Epithelial cell of prostate (primary cell): ENCODE measurements at regions not wholly inside any gene's neighbourhood (a gene's known extent, or its start where the extent isn't known, plus 50 kb on each side); places are given as distances from the start of the nearest gene placed in this dataset.

Source experiments
- DNase-seq: peaks from one replicate; pipeline ENCODE4 v3.0.0-alpha.2; 2011; ENCODE audit warnings: low read depth, low spot score
- H3K27ac ChIP-seq: fragments of 450-650 bp; 2 replicates; pipeline ENCODE4 v1.5.1; 2017; ENCODE audit warnings: mild to moderate bottlenecking

- peak; percentile 20 for DNase-seq
Observed at GRCh38 chr17:69874175-69874670, 200.8 kb upstream of the KCNJ16 start.

GRCh38 chr17:69876757-69877156 is 198.3 kb upstream of the KCNJ16 start:
- no peak overlapping the region for H3K27ac ChIP-seq

More at GRCh38 chr17:69874175-69874670, 200.8 kb upstream of the KCNJ16 start:
- peak overlapping the region; percentile 56 for H3K27ac ChIP-seq

GRCh38 chr17:69878661-69879060 is 196.4 kb upstream of the KCNJ16 start:
- DNase-seq, result no peak

More at GRCh38 chr17:69876757-69877156, 198.3 kb upstream of the KCNJ16 start:
- no peak for DNase-seq

GRCh38 chr17:69879576-69879975 is 195.4 kb upstream of the KCNJ16 start:
- H3K27ac ChIP-seq, result no peak overlapping the region
- DNase-seq, result no peak

More at GRCh38 chr17:69878661-69879060, 196.4 kb upstream of the KCNJ16 start:
- peak overlapping the region; percentile 24 for H3K27ac ChIP-seq

- H3K27ac ChIP-seq, result no peak overlapping the region
Observed at GRCh38 chr17:69880591-69881112, 194.4 kb upstream of the KCNJ16 start.

GRCh38 chr17:69882281-69882680 is 192.7 kb upstream of the KCNJ16 start:
- no peak overlapping the region for H3K27ac ChIP-seq
- DNase-seq, result no peak

More at GRCh38 chr17:69880591-69881112, 194.4 kb upstream of the KCNJ16 start:
- no peak for DNase-seq

- H3K27ac ChIP-seq, result no peak overlapping the region
- no peak for DNase-seq
Observed at GRCh38 chr17:69883120-69883519, 191.9 kb upstream of the KCNJ16 start.

- no peak overlapping the region for H3K27ac ChIP-seq
- DNase-seq, result no peak
Observed at GRCh38 chr17:69884356-69884755, 190.7 kb upstream of the KCNJ16 start.

- H3K27ac ChIP-seq, result no peak overlapping the region
- no peak for DNase-seq
Observed at GRCh38 chr17:69884846-69885245, 190.2 kb upstream of the KCNJ16 start.

- DNase-seq, result no peak
- no peak overlapping the region for H3K27ac ChIP-seq
Observed at GRCh38 chr17:69898601-69899000, 176.4 kb upstream of the KCNJ16 start.

- DNase-seq, result no peak
Observed at GRCh38 chr17:69900101-69900500, 174.9 kb upstream of the KCNJ16 start.

GRCh38 chr17:69900829-69901228 is 174.2 kb upstream of the KCNJ16 start:
- no peak for DNase-seq
- H3K27ac ChIP-seq, result no peak overlapping the region

More at GRCh38 chr17:69900101-69900500, 174.9 kb upstream of the KCNJ16 start:
- no peak overlapping the region for H3K27ac ChIP-seq

GRCh38 chr17:69906306-69906705 is 168.7 kb upstream of the KCNJ16 start:
- no peak overlapping the region for H3K27ac ChIP-seq
- no peak for DNase-seq

- no peak for DNase-seq
- no peak overlapping the region for H3K27ac ChIP-seq
Observed at GRCh38 chr17:69907132-69907847, 167.7 kb upstream of the KCNJ16 start.

GRCh38 chr17:69908626-69909368 is 166.2 kb upstream of the KCNJ16 start:
- no peak for DNase-seq
- no peak overlapping the region for H3K27ac ChIP-seq

GRCh38 chr17:69909389-69909788 is 165.6 kb upstream of the KCNJ16 start:
- no peak for DNase-seq
- no peak overlapping the region for H3K27ac ChIP-seq

GRCh38 chr17:69912805-69913204 is 162.2 kb upstream of the KCNJ16 start:
- no peak overlapping the region for H3K27ac ChIP-seq
- no peak for DNase-seq

GRCh38 chr17:69913216-69913615 is 161.8 kb upstream of the KCNJ16 start:
- no peak overlapping the region for H3K27ac ChIP-seq
- DNase-seq, result no peak

GRCh38 chr17:69913616-69914015 is 161.4 kb upstream of the KCNJ16 start:
- H3K27ac ChIP-seq, result no peak overlapping the region
- DNase-seq, result no peak

GRCh38 chr17:69914520-69914919 is 160.5 kb upstream of the KCNJ16 start:
- no peak for DNase-seq

GRCh38 chr17:69916761-69917160 is 158.3 kb upstream of the KCNJ16 start:
- no peak overlapping the region for H3K27ac ChIP-seq
- no peak for DNase-seq

More at GRCh38 chr17:69914520-69914919, 160.5 kb upstream of the KCNJ16 start:
- H3K27ac ChIP-seq, result no peak overlapping the region
